ENCODE measurements at regions not wholly inside any gene's neighbourhood (a gene's known extent, or its start where the extent isn't known, plus 50 kb on each side); places are given as distances from the start of the nearest gene placed in this dataset.

GRCh38 chr10:71912431-71912830, 51.8 kb upstream of the CHST3 start:
- ChIA-PET POLR2A (ENCODE audit: partially characterized antibody) (no interaction called here), CTCF (ENCODE audit: partially characterized antibody) (interaction anchor here (1.3 to 1.4 kb wide), 2 partner anchors 15 to 136 kb away, joined by 3 read pairs; no protein-coding TSS in a partner anchor)
- Histone ChIP-seq H2AK5ac (ENCODE audit: low read depth, low read length) (no peak overlapping the region), H4K5ac (ENCODE audit: insufficient read length, low read depth, low read length) (no peak overlapping the region), H3K79me1 (ENCODE audit: low read depth, low read length) (no peaks in the 10 kb centered on the region), H4K20me1 (replicated peaks in 1 of 2; ENCODE audit: control insufficient read depth in 1 of 2, insufficient read depth in 2 of 2, low read length in 2 of 2) (no peaks in the 10 kb centered on the region), H2AFZ (ENCODE audit: low read length) (no peak overlapping the region), H2BK5ac (ENCODE audit: low read depth, low read length) (no peak overlapping the region), H3K4me3 (ENCODE audit: extremely low read depth in 1 of 4, insufficient read depth in 2 of 4, low read depth in 3 of 4, low read length in 4 of 4) (no peak overlapping the region), H4K8ac (ENCODE audit: extremely low read depth, insufficient read depth, low read length) (no peak overlapping the region), H3K23me2 (ENCODE audit: low read depth, low read length) (0 out of 2 replicates have a peak, but pooled peaks cover 2% of the 10 kb centered on the region), H3K27me3 (replicated peaks in 1 of 4; ENCODE audit: control insufficient read depth in 3 of 4, extremely low read depth in 1 of 4, insufficient read depth in 3 of 4, low read length in 3 of 4) (no peaks in the 10 kb centered on the region), H3K27ac (ENCODE audit: low read depth, low read length) (no peak overlapping the region), H3K14ac (ENCODE audit: insufficient read length) (no peak overlapping the region), H3K4me2 (ENCODE audit: insufficient read depth in 1 of 2, low read depth in 2 of 2, low read length in 2 of 2) (no peak overlapping the region), H2BK15ac (ENCODE audit: low read length) (no peak overlapping the region), H3K9ac (replicated peaks in 1 of 4; ENCODE audit: extremely low read depth in 1 of 4, low read depth in 3 of 4, low read length in 3 of 4) (no peak overlapping the region), H4K91ac (replicated peaks; ENCODE audit: insufficient read length, low read length) (no peak overlapping the region), H2BK12ac (ENCODE audit: low read depth, low read length) (no peak overlapping the region), H3K56ac (replicated peaks; ENCODE audit: insufficient read length, low read depth, low read length) (no peak overlapping the region), H3K79me2 (ENCODE audit: control insufficient read depth in 1 of 2, insufficient read depth in 2 of 2, low read length in 2 of 2) (no peaks in the 10 kb centered on the region), H3K4me1 (replicated peaks in 1 of 4; ENCODE audit: control insufficient read depth in 3 of 4, insufficient read depth in 4 of 4, low read length in 3 of 4) (no peaks in the 10 kb centered on the region), H3K36me3 (ENCODE audit: control insufficient read depth in 2 of 4, insufficient read depth in 4 of 4, low read length in 3 of 4) (no peaks in the 10 kb centered on the region), H2BK20ac (ENCODE audit: low read length) (no peak overlapping the region), H3K23ac (ENCODE audit: insufficient read length) (no peak overlapping the region), H2BK120ac (replicated peaks; ENCODE audit: low read depth, low read length) (no peak overlapping the region), H3K18ac (ENCODE audit: extremely low read depth, low read length) (no peak overlapping the region), H3K9me3 (ENCODE audit: insufficient read depth in 2 of 2, low read depth in 1 of 2, low read length in 1 of 2) (peaks cover 0 to 6% of the 10 kb centered on the region in 2 experiments; a peak in 1 of 4 replicates), H3K4ac (replicated peaks; ENCODE audit: insufficient read length, low read depth, low read length) (no peak overlapping the region)
- FAIRE-seq (no peak), DNase-seq (ENCODE audit: low read depth in 1 of 2, low spot score in 2 of 2) (no peak)
- TF ChIP-seq YY1 (IDR thresholded peaks at IDR 0.05; ENCODE audit: low read depth, low read length) (no peak), GTF2F1 (IDR thresholded peaks at IDR 0.05; ENCODE audit: borderline replicate concordance, low read depth, low read length) (no peak), CTCF (IDR thresholded peaks at IDR 0.05; ENCODE audit: control extremely low read depth in 1 of 3, insufficient read depth in 1 of 3, low read depth in 1 of 3, low read length in 3 of 3) (peak; percentile 14 to 46 (median 15); a peak in 3 of 4 replicates), USF2 (IDR thresholded peaks at IDR 0.05; ENCODE audit: low read length) (no peak)
- WGBS, 2 experiments (ENCODE audit: extremely low coverage in 1 of 2, insufficient coverage in 1 of 2, insufficient read length in 1 of 2, insufficient replicate concordance in 2 of 2, low coverage in 1 of 2, low lambda C conversion rate in 2 of 2, missing lambda C conversion rate in 1 of 2), result 77% methylated on average over 2 of the region's 2 CpGs; no CpG with 5 or more reads in 1 of the 2 experiments

Data from H1 (cell line).